HG03060 (cell line): ENCODE measurements at regions not wholly inside any gene's neighbourhood (a gene's known extent, or its start where the extent isn't known, plus 50 kb on each side); places are given as distances from the start of the nearest gene placed in this dataset.
"Not testable (repeated sequence)": the region's sequence is repeated elsewhere in the genome, so short reads cannot be mapped to it uniquely, and the experiment has no call there.

Experiments
- ATAC-seq: cut with Tn5 transposase; IDR thresholded peaks from one replicate; pipeline ENCODE4 v1.9.1; 2021; ENCODE audit warnings: low read depth, moderate number of reproducible peaks; ENCODE audit not compliant: unreplicated experiment

- ATAC-seq = not testable (repeated sequence)
Observed at GRCh38 chr11:42795483-42795882, 516.3 kb upstream of the API5 start.

DNA sequence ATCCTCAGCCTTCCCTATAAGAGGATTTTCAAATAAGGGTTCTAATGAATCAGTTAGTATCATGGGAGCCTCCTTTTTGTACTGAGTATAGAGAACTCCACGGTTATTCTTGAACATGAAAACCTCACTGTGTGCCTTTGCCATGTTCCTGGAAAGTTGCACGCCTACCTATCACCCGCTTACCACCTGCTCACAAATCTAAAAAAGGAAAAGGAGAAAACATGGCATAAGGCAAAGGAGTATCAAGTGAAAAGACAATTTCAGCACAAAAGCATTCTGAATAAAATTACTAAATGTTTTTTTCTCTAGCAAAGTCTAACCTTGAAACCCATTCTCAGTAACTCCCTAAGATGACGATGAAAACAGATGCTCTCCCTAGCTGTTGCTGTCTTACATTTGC lies 511.8 kb upstream of the API5 start:
- ATAC-seq = no peak

- ATAC-seq = no peak
Observed at GRCh38 chr11:42802201-42802899, 509.4 kb upstream of the API5 start.

DNA sequence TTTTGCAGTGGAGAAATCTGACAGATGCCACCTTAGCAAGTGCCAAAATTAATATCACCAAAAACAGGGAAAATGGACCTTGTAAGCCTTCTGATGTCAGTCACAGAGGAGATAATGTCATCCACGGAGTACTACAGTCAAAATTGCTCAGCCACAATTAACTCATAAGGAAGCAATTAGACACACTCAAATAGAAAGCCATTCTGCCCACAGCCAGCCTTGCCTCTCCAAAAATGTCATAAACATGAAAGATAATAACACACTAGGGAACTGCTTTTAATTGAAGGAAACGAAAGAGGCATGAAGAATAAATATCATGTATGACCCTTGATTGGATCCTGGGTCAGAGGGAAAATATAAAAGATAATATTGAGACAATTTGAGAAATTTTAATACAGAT lies 505.6 kb upstream of the API5 start:
- no peak for ATAC-seq

- no peak for ATAC-seq
Observed at GRCh38 chr11:42812361-42812760, 499.4 kb upstream of the API5 start.

DNA sequence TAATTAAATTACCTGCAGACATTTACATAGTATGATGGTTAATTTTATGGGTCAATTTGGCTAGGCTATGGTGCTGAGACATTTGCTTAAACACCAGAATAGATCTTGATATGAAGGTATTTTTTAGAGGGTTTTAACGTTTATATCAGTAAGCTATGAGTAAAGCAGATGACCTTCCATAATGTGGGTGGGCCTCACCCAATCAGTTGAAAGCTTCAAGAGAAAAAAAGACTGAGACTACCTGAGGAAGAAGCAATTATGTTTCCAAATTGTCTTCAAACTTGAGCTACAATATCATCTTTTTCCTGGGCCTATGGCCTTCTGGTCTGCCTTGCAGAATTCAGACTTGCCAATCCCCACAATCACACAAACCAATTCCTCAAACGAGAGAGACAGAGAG lies 498.8 kb upstream of the API5 start:
- no peak for ATAC-seq

DNA sequence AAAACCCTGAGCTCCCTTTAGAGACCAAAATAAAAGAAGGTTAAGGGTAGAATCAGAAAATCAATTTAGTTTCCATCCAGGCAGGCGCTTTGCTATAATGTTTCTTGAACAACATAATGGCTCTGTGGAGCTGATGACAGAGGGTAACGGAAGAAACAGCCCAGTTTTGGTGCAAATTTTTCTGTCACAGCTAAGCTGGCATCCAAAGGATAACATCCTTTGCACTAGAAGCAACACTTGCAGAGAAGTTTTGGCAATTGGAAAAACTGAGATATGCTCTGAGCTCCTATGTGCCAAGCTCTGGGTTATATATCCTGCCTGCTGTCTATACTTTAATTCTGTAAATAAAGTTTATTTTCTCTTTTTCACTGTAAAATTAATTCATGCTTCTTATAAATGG lies 495.3 kb upstream of the API5 start:
- no peak for ATAC-seq

- no peak for ATAC-seq
Observed at GRCh38 chr11:42819126-42819525, 492.7 kb upstream of the API5 start.

- not testable (repeated sequence) for ATAC-seq
Observed at GRCh38 chr11:42822188-42822587, 489.6 kb upstream of the API5 start.

- no peak for ATAC-seq
Observed at GRCh38 chr11:42823546-42823945, 488.2 kb upstream of the API5 start.

DNA sequence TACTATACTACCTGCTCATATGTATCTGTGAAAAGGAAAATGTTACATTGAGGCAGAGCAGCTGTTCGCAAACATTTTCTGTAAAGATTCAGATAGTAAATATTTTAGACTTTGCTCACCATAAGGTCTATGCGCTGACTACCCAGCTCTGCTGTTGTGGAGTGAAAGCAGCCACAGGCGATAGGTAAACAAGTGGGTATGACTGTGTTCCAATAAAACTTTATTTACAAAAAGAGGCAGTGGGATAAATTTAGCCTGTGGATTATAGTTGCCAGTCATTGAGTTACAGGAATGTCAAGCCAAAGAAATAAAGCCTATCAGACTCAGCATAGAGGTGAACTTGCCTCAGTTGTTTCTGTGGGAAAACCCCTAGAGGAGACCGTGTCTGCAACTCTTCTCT lies 487.7 kb upstream of the API5 start:
- no peak for ATAC-seq

- no peak for ATAC-seq
Observed at GRCh38 chr11:42825598-42825997, 486.2 kb upstream of the API5 start.

DNA sequence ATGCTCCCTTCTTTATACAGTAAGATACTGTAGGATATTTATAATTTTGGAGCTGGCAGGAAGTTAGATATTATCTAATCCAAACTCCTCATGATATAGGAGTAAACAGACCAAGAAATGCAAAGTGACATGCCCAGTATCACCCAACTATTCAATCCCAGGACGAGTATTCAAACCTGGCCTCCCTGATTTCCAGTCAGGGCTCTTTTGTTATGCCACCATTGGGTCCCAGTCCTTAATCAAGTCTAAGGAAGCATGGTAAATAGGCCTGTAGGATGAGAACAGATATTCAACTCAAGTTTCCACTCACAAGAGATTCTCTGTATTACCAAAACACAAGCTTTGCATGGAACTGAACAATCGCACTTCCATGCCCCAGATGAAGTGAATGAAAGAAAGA lies 484.0 kb upstream of the API5 start:
- no peak for ATAC-seq

DNA sequence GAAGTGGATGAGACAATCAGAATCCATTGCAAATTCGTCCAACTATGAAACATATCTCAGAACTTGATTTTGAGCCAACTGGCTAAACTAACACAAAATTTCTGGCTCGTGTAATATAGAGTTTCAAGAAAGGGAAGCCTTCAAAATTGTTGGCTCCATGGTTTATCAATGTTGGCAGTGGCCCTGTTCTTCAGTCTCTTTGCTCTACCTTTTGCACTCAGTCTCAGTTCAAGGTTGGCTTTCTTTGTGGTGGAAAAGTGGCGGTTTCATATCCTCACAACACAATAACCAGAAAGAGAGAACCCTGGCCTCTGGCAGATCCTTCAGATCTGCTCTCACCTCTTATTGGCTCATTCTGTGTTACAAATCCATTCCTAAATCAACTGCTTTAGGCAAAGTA lies 473.8 kb upstream of the API5 start:
- ATAC-seq = no peak

GRCh38 chr11:42840176-42840829 lies 471.5 kb upstream of the API5 start:
- peak; percentile 97 for ATAC-seq

GRCh38 chr11:42840860-42841259 lies 470.9 kb upstream of the API5 start:
- ATAC-seq = no peak

GRCh38 chr11:42841556-42841955 lies 470.2 kb upstream of the API5 start:
- ATAC-seq = no peak

GRCh38 chr11:42849362-42849761 lies 462.4 kb upstream of the API5 start:
- ATAC-seq = no peak

- ATAC-seq = no peak
Observed at GRCh38 chr11:42857344-42857743, 454.5 kb upstream of the API5 start.

GRCh38 chr11:42870480-42870879 lies 441.3 kb upstream of the API5 start:
- no peak for ATAC-seq

DNA sequence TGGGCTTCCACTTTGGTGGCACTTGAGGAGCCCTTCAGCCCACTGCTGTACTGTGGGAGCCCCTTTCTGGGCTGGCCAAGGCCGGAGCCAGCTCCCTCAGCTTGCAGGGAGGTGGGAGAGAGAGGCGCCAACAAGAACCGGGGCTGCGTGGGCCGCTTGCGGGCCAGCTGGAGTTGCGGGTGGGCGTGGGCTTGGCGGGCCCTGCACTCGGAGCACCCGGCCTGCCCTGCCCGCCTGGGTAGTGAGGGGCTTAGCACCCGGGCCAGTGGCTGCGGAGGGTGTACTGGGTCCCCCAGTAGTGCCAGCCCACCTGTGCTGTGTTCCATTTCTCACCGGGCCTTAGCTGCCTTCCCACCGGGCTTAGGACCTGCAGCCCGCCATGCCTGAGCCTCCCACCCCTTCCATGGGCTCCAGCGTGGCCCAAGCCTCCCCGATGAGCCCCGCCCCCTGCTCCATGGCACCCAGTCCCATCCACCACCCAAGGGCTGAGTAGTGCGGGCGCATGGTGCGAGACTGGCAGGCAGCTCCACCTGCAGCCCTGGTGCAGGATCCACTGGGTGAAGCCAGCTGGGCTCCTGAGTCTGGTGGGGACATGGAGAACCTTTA lies 437.9 kb upstream of the API5 start:
- ATAC-seq = not testable (repeated sequence)

- not testable (repeated sequence) for ATAC-seq
Observed at GRCh38 chr11:42881335-42881734, 430.5 kb upstream of the API5 start.
